ENCODE measurements at regions not wholly inside any gene's neighbourhood (a gene's known extent, or its start where the extent isn't known, plus 50 kb on each side); places are given as distances from the start of the nearest gene placed in this dataset.

DNA sequence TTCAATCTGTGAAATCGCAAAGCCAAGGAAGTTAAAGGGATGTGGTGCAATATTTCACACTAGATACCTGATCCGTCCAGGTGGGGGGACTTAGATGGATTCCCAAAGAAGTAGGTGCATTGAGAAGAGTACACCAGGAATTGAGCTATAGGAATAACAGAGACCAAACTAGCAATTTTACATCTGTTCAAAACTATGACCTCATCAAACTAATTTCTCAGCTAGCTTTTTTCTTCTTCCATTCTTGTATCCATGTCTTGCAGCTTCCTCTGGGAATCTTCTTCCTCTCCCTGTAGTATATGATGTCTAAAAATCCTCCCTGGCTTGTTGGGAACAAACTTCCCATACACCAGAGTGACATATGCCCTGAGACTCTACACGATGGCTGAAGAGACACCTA lies 51.0 kb upstream of the PTPN13 start:
- TF ChIP-seq GABPA (IDR thresholded peaks at IDR 0.05 in 1 of 2, conservative IDR thresholded peaks at IDR 0.05 in 1 of 2) (no peak), YY1 (IDR thresholded peaks at IDR 0.05) (no peak)
- TF ChIP-seq, protein P1, sequence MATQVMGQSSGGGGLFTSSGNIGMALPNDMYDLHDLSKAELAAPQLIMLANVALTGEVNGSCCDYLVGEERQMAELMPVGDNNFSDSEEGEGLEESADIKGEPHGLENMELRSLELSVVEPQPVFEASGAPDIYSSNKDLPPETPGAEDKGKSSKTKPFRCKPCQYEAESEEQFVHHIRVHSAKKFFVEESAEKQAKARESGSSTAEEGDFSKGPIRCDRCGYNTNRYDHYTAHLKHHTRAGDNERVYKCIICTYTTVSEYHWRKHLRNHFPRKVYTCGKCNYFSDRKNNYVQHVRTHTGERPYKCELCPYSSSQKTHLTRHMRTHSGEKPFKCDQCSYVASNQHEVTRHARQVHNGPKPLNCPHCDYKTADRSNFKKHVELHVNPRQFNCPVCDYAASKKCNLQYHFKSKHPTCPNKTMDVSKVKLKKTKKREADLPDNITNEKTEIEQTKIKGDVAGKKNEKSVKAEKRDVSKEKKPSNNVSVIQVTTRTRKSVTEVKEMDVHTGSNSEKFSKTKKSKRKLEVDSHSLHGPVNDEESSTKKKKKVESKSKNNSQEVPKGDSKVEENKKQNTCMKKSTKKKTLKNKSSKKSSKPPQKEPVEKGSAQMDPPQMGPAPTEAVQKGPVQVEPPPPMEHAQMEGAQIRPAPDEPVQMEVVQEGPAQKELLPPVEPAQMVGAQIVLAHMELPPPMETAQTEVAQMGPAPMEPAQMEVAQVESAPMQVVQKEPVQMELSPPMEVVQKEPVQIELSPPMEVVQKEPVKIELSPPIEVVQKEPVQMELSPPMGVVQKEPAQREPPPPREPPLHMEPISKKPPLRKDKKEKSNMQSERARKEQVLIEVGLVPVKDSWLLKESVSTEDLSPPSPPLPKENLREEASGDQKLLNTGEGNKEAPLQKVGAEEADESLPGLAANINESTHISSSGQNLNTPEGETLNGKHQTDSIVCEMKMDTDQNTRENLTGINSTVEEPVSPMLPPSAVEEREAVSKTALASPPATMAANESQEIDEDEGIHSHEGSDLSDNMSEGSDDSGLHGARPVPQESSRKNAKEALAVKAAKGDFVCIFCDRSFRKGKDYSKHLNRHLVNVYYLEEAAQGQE (IDR thresholded peaks at IDR 0.05), result no peak
- TF ChIP-seq, protein P2, sequence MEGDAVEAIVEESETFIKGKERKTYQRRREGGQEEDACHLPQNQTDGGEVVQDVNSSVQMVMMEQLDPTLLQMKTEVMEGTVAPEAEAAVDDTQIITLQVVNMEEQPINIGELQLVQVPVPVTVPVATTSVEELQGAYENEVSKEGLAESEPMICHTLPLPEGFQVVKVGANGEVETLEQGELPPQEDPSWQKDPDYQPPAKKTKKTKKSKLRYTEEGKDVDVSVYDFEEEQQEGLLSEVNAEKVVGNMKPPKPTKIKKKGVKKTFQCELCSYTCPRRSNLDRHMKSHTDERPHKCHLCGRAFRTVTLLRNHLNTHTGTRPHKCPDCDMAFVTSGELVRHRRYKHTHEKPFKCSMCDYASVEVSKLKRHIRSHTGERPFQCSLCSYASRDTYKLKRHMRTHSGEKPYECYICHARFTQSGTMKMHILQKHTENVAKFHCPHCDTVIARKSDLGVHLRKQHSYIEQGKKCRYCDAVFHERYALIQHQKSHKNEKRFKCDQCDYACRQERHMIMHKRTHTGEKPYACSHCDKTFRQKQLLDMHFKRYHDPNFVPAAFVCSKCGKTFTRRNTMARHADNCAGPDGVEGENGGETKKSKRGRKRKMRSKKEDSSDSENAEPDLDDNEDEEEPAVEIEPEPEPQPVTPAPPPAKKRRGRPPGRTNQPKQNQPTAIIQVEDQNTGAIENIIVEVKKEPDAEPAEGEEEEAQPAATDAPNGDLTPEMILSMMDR (IDR thresholded peaks at IDR 0.05; ENCODE audit: low read depth, low read length, missing input control), result no peak
